GM23338 (cell line): ENCODE measurements at regions not wholly inside any gene's neighbourhood (a gene's known extent, or its start where the extent isn't known, plus 50 kb on each side); places are given as distances from the start of the nearest gene placed in this dataset.

Source experiments
- ATAC-seq: fragments of 200-7000 bp; cut with Tn5 transposase; 3 replicates; pipeline ENCODE4 v1.9.1; 2020
- DNase-seq: peaks from one replicate; pipeline ENCODE4 v3.0.0-alpha.2; 2015; ENCODE audit warnings: low spot score
- H2AFZ ChIP-seq: fragments of 200-600 bp; sonication (generic); 2 replicates; pipeline ENCODE4 v1.8.0; 2016; ENCODE audit warnings: antibody characterized with exemption, mild to moderate bottlenecking, moderate library complexity
- H3F3A ChIP-seq: fragments of 200-600 bp; sonication (generic); replicated peaks from 2 replicates; pipeline ENCODE4 v1.8.0; 2017; ENCODE audit warnings: antibody characterized with exemption, mixed run types, low read depth
- H3K27ac ChIP-seq: fragments of 200-600 bp; sonication (generic); 2 replicates; pipeline ENCODE4 v1.6.1; 2016; ENCODE audit warnings: low read depth
- H3K27me3 ChIP-seq: fragments of 200-600 bp; sonication (generic); 2 replicates; pipeline ENCODE4 v1.8.0; 2016; ENCODE audit warnings: mild to moderate bottlenecking, mixed run types, moderate library complexity; ENCODE audit not compliant: insufficient read depth
- H3K36me3 ChIP-seq: fragments of 200-600 bp; sonication (generic); 2 replicates; pipeline ENCODE4 v1.8.0; 2016; ENCODE audit warnings: mild to moderate bottlenecking; ENCODE audit not compliant: insufficient read depth
- H3K4me1 ChIP-seq: fragments of 200-600 bp; sonication (generic); 2 replicates; pipeline ENCODE4 v1.8.0; 2016; ENCODE audit warnings: mild to moderate bottlenecking, moderate library complexity; ENCODE audit not compliant: insufficient read depth
- H3K4me2 ChIP-seq: fragments of 200-600 bp; sonication (generic); 2 replicates; pipeline ENCODE4 v1.7.1; 2017; ENCODE audit warnings: mixed run types
- H3K4me3 ChIP-seq: fragments of 200-600 bp; sonication (generic); 2 replicates; pipeline ENCODE4 v1.6.1; 2016; ENCODE audit warnings: mixed run types
- H3K79me2 ChIP-seq: fragments of 200-600 bp; sonication (generic); replicated peaks from 2 replicates; pipeline ENCODE4 v1.8.0; 2017; ENCODE audit warnings: mild to moderate bottlenecking; ENCODE audit not compliant: insufficient read depth
- H3K9me2 ChIP-seq: fragments of 200-600 bp; sonication (generic); 2 replicates; pipeline ENCODE4 v1.8.0; 2017; ENCODE audit not compliant: insufficient read depth
- H4K20me1 ChIP-seq: fragments of 200-600 bp; sonication (generic); replicated peaks from 2 replicates; pipeline ENCODE4 v1.8.0; 2017; ENCODE audit warnings: mild to moderate bottlenecking; ENCODE audit not compliant: insufficient read depth
- H3K27ac Mint-ChIP-seq: 2 replicates; pipeline ENCODE4 v1.8.0; 2020; ENCODE audit warnings: inconsistent platforms, mild to moderate bottlenecking, moderate library complexity, mixed read lengths
- H3K27me3 Mint-ChIP-seq: 3 replicates; pipeline ENCODE4 v1.8.0; 2022; ENCODE audit warnings: low read depth, mild to moderate bottlenecking, moderate library complexity, mixed read lengths, inconsistent platforms; ENCODE audit not compliant: insufficient read depth, poor library complexity
- H3K36me3 Mint-ChIP-seq: 3 replicates; pipeline ENCODE4 v1.8.0; 2021; ENCODE audit warnings: low read depth, mild to moderate bottlenecking, inconsistent platforms, moderate library complexity, mixed read lengths
- H3K4me1 Mint-ChIP-seq: 3 replicates; pipeline ENCODE4 v1.8.0; 2020; ENCODE audit warnings: mild to moderate bottlenecking, inconsistent platforms, mixed read lengths
- H3K4me3 Mint-ChIP-seq: 3 replicates; pipeline ENCODE4 v1.8.0; 2021; ENCODE audit warnings: moderate library complexity, mild to moderate bottlenecking, inconsistent platforms, mixed read lengths
- H3K9me3 Mint-ChIP-seq: 3 replicates; pipeline ENCODE4 v1.8.0; 2020; ENCODE audit warnings: moderate library complexity, mild to moderate bottlenecking, inconsistent platforms, mixed read lengths
- NANOG ChIP-seq: IDR thresholded peaks from 2 replicates; pipeline ENCODE4 v1.6.1; 2016; ENCODE audit warnings: antibody characterized with exemption, borderline replicate concordance
- ZNF331 ChIP-seq: fragments of 250-450 bp; sonication (Bioruptor Pico); IDR thresholded peaks from 2 replicates; pipeline ENCODE4 v1.5.0; 2020; ENCODE audit warnings: low read depth, mild to moderate bottlenecking, moderate library complexity
- TF ChIP-seq, protein P1 (sequence below): fragments of 250-450 bp; sonication (Bioruptor Pico); IDR thresholded peaks from 2 replicates; pipeline ENCODE4 v1.5.0; 2020; ENCODE audit warnings: mild to moderate bottlenecking, moderate library complexity
- TF ChIP-seq, protein P2 (sequence below): IDR thresholded peaks from one replicate; pipeline ENCODE4 v1.6.1; 2018; ENCODE audit warnings: antibody characterized with exemption; ENCODE audit not compliant: unreplicated experiment

DNA sequence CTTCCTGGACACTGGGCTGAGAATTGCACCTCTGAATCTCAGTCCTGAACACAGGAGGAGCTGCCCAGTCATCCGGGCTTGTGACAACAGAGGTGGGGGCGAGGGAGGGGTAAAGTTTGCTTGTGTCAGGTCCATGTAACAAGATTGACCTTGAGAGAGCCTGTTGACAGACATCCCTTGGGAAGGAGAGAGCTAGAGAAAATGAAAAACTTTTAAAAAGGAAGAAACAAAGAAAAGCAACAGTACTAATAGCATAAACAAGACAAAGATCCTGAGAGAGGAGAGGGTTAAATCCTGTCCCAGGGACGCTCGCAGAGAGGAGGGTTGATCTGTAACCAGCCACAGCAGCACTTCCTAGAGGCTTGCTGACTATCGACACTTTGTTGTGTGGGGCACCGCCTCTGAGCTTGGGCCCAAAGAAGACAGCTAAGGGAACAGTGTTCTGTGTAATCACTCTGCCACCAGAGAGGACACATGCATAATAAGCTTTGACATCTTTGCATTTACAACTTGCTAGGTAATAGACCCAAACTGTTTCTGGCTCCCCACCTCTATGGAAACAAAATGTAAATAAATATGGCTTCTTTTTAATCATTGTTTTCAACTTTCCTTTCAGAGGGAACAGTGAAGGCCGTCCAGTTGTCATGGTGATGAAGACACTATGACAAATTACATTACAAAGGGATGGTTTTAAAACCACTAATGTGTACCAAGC is 363.7 kb downstream of the CSNK1G3 start:
- DNase-seq (peak; percentile 83), ATAC-seq (peak; percentile 95)
- Histone ChIP-seq H3K27ac (peak overlapping the region; percentile 95), H3K4me1 (peaks cover 48% of the 10 kb centered on the region), H3K4me3 (peak overlapping the region; percentile 15), H3F3A (peaks cover 16% of the 10 kb centered on the region), H2AFZ (no peak overlapping the region), H3K79me2 (no peaks in the 10 kb centered on the region), H3K9me2 (peaks cover 4% of the 10 kb centered on the region; the same call in 1 of the 2 replicates), H4K20me1 (no peaks in the 10 kb centered on the region), H3K27me3 (no peaks in the 10 kb centered on the region), H3K4me2 (peak overlapping the region; percentile 44), H3K36me3 (no peaks in the 10 kb centered on the region)
- TF ChIP-seq, protein P1, sequence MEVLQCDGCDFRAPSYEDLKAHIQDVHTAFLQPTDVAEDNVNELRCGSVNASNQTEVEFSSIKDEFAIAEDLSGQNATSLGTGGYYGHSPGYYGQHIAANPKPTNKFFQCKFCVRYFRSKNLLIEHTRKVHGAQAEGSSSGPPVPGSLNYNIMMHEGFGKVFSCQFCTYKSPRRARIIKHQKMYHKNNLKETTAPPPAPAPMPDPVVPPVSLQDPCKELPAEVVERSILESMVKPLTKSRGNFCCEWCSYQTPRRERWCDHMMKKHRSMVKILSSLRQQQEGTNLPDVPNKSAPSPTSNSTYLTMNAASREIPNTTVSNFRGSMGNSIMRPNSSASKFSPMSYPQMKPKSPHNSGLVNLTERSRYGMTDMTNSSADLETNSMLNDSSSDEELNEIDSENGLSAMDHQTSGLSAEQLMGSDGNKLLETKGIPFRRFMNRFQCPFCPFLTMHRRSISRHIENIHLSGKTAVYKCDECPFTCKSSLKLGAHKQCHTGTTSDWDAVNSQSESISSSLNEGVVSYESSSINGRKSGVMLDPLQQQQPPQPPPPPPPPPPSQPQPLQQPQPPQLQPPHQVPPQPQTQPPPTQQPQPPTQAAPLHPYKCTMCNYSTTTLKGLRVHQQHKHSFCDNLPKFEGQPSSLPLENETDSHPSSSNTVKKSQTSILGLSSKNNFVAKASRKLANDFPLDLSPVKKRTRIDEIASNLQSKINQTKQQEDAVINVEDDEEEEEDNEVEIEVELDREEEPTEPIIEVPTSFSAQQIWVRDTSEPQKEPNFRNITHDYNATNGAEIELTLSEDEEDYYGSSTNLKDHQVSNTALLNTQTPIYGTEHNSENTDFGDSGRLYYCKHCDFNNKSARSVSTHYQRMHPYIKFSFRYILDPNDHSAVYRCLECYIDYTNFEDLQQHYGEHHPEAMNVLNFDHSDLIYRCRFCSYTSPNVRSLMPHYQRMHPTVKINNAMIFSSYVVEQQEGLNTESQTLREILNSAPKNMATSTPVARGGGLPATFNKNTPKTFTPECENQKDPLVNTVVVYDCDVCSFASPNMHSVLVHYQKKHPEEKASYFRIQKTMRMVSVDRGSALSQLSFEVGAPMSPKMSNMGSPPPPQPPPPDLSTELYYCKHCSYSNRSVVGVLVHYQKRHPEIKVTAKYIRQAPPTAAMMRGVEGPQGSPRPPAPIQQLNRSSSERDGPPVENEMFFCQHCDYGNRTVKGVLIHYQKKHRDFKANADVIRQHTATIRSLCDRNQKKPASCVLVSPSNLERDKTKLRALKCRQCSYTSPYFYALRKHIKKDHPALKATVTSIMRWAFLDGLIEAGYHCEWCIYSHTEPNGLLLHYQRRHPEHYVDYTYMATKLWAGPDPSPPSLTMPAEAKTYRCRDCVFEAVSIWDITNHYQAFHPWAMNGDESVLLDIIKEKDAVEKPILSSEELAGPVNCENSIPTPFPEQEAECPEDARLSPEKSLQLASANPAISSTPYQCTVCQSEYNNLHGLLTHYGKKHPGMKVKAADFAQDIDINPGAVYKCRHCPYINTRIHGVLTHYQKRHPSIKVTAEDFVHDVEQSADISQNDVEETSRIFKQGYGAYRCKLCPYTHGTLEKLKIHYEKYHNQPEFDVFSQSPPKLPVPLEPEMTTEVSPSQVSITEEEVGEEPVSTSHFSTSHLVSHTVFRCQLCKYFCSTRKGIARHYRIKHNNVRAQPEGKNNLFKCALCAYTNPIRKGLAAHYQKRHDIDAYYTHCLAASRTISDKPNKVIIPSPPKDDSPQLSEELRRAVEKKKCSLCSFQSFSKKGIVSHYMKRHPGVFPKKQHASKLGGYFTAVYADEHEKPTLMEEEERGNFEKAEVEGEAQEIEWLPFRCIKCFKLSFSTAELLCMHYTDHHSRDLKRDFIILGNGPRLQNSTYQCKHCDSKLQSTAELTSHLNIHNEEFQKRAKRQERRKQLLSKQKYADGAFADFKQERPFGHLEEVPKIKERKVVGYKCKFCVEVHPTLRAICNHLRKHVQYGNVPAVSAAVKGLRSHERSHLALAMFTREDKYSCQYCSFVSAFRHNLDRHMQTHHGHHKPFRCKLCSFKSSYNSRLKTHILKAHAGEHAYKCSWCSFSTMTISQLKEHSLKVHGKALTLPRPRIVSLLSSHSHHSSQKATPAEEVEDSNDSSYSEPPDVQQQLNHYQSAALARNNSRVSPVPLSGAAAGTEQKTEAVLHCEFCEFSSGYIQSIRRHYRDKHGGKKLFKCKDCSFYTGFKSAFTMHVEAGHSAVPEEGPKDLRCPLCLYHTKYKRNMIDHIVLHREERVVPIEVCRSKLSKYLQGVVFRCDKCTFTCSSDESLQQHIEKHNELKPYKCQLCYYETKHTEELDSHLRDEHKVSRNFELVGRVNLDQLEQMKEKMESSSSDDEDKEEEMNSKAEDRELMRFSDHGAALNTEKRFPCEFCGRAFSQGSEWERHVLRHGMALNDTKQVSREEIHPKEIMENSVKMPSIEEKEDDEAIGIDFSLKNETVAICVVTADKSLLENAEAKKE: peak; percentile 63; the same call in 1 of the 2 replicates
- TF ChIP-seq NANOG (no peak), ZNF331 (CRISPR knock-in tag) (0 out of 2 replicates have a peak, but pooled peaks have one; percentile 30)
- Mint-ChIP-seq H3K36me3 (peaks cover 8% of the 10 kb centered on the region; the same call in 2 of the 3 replicates), H3K9me3 (no peaks in the 10 kb centered on the region), H3K4me3 (peak overlapping the region; percentile 54), H3K27ac (peak overlapping the region; percentile 98), H3K4me1 (peaks cover 55% of the 10 kb centered on the region), H3K27me3 (peaks cover 6% of the 10 kb centered on the region)

- ATAC-seq: peak; percentile 8
- H3K79me2 ChIP-seq: no peaks in the 10 kb centered on the region
- TF ChIP-seq, protein P2, sequence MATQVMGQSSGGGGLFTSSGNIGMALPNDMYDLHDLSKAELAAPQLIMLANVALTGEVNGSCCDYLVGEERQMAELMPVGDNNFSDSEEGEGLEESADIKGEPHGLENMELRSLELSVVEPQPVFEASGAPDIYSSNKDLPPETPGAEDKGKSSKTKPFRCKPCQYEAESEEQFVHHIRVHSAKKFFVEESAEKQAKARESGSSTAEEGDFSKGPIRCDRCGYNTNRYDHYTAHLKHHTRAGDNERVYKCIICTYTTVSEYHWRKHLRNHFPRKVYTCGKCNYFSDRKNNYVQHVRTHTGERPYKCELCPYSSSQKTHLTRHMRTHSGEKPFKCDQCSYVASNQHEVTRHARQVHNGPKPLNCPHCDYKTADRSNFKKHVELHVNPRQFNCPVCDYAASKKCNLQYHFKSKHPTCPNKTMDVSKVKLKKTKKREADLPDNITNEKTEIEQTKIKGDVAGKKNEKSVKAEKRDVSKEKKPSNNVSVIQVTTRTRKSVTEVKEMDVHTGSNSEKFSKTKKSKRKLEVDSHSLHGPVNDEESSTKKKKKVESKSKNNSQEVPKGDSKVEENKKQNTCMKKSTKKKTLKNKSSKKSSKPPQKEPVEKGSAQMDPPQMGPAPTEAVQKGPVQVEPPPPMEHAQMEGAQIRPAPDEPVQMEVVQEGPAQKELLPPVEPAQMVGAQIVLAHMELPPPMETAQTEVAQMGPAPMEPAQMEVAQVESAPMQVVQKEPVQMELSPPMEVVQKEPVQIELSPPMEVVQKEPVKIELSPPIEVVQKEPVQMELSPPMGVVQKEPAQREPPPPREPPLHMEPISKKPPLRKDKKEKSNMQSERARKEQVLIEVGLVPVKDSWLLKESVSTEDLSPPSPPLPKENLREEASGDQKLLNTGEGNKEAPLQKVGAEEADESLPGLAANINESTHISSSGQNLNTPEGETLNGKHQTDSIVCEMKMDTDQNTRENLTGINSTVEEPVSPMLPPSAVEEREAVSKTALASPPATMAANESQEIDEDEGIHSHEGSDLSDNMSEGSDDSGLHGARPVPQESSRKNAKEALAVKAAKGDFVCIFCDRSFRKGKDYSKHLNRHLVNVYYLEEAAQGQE: no peak
- TF ChIP-seq NANOG: peak; percentile 80
- peaks cover 55% of the 10 kb centered on the region for H3K4me1 Mint-ChIP-seq
- H3K27me3 Mint-ChIP-seq: peaks cover 6% of the 10 kb centered on the region
- peak overlapping the region; percentile 54 for H3K4me3 Mint-ChIP-seq
- H3K9me2 ChIP-seq: peaks cover 10% of the 10 kb centered on the region; the same call in 1 of the 2 replicates
- H3K36me3 Mint-ChIP-seq: peaks cover 8% of the 10 kb centered on the region; the same call in 2 of the 3 replicates
- no peaks in the 10 kb centered on the region for H4K20me1 ChIP-seq
- peak; percentile 21 for DNase-seq
- H3K4me2 ChIP-seq: peak overlapping the region; percentile 44
- H3K4me1 ChIP-seq: peaks cover 48% of the 10 kb centered on the region
- no peaks in the 10 kb centered on the region for H3K27me3 ChIP-seq
- H3F3A ChIP-seq: peaks cover 16% of the 10 kb centered on the region
- H3K36me3 ChIP-seq: no peaks in the 10 kb centered on the region
- H3K27ac ChIP-seq: peak overlapping the region; percentile 95
- no peak overlapping the region for H2AFZ ChIP-seq
- peak overlapping the region; percentile 15 for H3K4me3 ChIP-seq
- no peaks in the 10 kb centered on the region for H3K9me3 Mint-ChIP-seq
- peak overlapping the region; percentile 98 for H3K27ac Mint-ChIP-seq
Measured at GRCh38 chr5:123874600-123875201, 362.7 kb downstream of the CSNK1G3 start.
